CD4-positive, alpha-beta T cell treated with Interleukin-6 for 4 hours (primary cell): ENCODE measurements at regions not wholly inside any gene's neighbourhood (a gene's known extent, or its start where the extent isn't known, plus 50 kb on each side); places are given as distances from the start of the nearest gene placed in this dataset.

ENCODE experiments used
- DNase-seq: peaks from one replicate; pipeline ENCODE4 v3.0.0-alpha.2; 2020; ENCODE audit warnings: mixed read lengths

- DNase-seq = no peak
These were observed 606.4 kb downstream of the TNS3 start for GRCh38 chr7:46975493-46975892.

DNA sequence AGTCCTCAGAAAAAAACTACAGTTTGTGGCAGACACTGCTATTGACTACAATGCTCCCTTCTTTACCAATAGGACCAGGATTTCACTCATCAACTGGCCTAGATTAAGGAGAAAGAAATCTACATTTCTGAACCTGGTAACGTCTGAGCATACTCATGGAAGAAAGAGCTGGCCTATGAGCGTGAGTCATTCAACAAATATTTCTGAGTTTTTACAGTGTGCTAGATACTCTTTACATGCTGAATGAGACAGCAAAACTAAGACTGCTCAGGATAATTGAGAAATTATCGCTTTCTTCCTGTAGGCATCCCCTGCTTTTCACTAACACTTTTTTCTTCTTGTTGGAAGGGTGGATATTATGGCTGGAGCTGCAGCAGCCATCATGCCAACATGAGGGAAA is 609.7 kb downstream of the TNS3 start:
- DNase-seq = no peak

DNA sequence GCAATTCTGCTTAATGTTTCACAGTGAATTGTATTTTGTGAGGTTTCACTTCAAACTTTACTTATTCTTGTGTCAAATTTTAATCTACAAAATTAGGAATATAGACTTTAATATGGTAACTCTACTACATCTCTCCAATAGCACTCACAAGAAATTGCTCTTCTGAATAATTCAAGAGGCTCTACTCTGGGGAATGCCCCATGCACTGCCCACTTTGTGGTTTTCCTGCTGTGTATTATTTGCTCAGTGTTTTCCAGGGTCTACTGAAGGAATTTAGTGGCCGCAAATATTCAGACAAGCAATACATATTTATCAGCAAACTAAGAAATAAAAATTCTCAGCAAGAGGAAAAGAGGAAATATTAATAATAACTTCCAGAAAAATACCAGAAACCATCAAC is 611.4 kb downstream of the TNS3 start:
- no peak for DNase-seq

GRCh38 chr7:46970131-46970430 is 611.8 kb downstream of the TNS3 start:
- DNase-seq = no peak

DNA sequence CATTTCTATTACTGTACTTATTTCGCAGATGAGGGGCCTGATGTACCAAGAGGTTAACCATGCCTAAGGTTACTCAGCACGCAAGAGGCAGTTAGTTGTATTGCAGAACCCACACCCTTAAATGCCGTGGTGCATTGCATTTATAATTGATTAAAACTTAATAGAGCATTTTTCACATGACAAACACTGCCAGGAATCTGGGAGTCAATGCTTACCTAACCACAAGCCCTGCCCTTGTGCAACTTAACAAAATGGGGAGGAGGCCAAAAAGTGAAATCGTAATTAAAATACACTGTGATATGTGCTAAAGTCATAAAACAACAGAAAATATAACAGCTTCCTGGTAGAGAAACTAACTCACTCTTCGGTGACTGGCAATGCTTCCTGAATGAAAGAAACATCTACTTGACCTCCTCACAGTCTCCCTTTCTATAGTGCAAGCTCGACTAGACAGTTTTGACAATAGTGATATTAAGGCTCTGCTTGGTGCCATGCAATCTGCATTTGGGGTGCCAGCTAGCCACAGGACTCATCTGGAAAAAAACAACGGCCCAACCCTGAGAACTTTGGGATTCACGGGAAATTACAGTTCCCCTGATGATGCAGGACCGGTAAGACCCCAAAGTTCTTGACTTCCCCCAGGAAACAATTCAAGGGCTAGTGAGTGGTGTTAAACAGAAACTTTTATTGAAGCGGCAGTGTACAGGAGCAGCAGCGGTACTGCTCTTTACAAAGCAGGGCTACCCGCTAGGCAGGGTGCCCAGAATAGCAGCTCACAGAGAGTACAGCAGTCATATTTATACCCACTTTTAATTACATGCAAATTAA is 612.4 kb downstream of the TNS3 start:
- no peak for DNase-seq

DNA sequence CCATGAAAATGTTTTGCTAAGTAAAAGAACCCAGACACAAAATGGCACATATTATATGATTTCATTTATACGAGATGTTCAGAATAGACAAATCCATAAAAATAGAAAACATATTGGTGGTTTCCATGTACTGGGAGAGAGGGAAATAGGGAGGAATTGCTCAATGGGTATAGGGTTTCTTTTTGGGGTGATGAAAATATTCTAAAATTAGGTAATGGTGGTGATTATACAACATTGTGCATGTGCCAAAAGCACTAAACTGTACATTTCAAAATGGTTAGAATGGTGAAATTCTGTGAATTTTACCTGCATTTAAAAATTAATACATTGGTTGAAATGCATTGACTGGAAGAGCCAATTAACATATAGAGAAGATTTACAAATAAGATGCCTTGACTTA is 613.9 kb downstream of the TNS3 start:
- DNase-seq = no peak

- DNase-seq = no peak
These were observed 618.2 kb downstream of the TNS3 start for GRCh38 chr7:46963719-46964118.

- no peak for DNase-seq
These were observed 620.9 kb downstream of the TNS3 start for GRCh38 chr7:46960970-46961369.

DNA sequence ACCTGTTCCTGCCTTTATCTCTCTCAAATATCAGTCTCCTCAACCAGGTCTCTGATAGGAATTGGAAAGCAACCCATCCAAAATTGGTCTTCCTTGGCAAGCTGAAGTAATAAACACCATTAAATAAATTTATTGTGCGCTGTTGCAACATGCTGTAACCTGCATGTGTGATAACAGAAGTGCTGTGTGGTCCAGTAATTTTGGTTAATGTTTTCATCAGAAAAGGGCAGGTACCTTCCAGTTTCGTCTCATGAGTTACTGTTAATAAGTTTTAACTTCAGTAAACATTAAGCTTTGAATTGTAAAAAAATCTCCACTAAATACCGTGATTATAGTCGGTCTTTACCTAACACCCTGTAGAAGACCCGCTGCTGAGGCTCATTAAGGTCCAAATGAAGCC is 624.7 kb downstream of the TNS3 start:
- DNase-seq = no peak

GRCh38 chr7:46955531-46955930 is 626.4 kb downstream of the TNS3 start:
- no peak for DNase-seq

- DNase-seq = no peak
These were observed 627.7 kb downstream of the TNS3 start for GRCh38 chr7:46954181-46954580.

DNA sequence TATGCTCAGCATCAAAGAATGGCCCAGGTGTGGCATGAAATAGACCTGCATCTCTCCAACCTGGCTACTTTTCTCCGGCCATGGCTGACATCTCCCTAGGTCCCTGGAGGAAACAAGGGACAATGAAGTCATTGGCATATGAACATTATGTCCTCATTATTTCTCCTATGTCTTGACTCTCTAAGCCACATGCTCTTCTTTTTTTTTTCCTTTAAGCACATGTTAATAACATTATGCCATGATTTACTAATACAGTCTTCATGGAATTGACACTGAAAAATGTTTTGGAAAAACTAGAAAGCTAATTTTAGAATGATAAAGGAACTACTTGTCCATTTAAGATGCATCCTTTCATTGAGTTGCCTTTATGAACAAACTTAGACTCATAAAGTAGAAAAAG is 628.9 kb downstream of the TNS3 start:
- DNase-seq = no peak

DNA sequence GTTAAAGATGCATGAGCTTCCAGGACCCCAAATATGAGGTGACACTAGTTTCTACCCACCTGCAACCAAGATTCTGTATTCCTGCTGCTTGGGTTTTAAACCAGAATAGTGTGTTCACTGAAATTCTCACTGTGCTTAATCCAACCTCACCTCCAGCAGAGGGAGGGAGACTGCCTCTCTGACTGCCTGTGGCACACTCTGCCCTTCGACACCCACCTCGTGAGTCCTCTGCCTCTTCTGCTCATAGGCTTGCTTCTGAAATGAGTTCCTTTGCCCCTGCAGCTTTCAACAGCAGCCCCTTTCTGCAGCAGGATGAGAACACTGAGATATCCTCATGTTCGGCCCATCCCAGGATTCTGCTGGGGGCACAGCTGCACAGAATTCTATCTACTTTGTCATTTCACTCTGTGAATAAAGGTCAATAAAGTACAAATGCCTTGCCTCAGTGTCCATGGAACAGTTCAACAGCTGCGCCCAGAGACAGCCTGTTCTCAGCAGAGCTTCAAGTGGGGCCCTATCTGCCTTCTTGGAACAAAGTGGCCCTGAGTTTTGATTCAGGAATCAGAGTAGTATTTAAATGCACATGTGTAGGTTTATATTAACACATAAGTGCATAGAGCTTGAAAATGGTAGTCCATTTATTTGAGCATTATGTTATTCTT is 632.5 kb downstream of the TNS3 start:
- DNase-seq = no peak

DNA sequence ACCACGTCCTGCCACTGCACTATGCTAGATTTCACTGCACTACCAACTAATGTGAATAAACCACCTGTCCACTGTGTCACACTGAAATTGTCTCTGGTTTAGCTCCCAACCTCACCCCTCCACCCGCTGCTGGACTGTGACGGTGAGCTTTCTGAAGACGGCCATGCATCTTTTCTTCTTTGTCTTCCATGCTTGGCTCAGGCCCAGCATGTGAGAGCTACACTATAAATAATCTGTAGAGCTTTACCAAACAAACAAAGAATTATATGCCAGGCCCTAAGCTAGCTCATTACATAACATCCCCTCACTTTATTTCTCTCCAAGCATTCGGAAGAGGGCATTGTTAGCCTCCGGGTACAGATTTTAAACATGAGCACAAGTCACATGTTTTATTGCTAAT is 633.2 kb downstream of the TNS3 start:
- DNase-seq = no peak

DNA sequence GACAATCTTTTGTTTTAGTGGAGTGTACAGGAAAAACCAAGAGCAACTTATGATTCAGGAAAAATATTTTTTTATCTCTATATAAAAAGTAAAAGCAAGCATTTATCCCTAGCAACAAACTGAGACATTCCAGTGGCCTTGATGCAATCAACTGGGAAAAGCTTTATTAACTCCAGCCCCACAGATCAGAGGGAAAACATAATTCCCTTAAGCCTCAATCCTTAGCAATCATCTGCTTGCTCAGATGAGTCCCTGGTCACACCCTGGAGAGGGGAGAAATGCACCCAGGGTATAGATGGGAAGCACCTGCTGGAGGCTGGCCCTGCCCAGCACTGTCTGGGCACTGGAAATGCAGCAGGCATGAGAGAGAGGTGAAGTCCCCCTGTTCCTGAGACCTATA is 636.6 kb downstream of the TNS3 start:
- no peak for DNase-seq

DNA sequence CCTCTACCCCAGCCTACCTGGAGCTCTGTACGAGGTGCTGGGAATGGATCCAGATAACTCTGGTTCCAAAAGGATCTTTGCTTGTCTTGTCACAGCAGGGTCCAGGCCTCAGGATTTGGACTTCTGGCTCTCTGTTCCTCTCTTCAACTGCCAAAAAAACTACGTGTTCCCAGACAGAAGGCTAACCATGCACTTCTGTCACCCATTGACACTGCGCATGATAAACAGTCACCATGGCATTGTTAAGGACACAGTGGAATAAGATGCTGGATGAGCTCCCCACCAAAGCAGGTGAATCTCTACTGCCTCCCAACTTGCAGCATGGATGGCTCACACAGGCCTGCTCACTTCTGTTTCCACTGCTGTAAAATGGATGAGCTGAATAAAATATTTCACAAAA is 637.9 kb downstream of the TNS3 start:
- no peak for DNase-seq

GRCh38 chr7:46942574-46942973 is 639.3 kb downstream of the TNS3 start:
- no peak for DNase-seq

DNA sequence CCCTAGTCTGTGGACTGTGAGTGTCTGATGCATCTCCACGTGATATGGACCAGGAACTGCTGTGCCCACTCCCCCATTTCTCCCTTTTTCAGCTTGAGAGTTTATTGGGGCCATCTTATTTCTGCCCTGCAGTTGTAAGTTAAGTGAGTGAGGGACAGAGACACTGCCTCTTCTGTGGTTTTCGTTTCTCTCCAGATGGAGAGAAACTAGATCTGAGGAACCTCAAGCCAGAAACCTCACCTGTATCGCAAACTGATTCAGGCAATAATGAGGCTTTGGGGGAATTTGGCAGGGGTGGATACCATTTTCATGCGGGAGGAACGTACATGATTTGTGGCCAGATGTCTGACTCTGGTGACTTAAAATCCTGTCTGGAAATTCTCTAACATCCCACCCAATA is 641.7 kb downstream of the TNS3 start:
- DNase-seq = no peak

DNA sequence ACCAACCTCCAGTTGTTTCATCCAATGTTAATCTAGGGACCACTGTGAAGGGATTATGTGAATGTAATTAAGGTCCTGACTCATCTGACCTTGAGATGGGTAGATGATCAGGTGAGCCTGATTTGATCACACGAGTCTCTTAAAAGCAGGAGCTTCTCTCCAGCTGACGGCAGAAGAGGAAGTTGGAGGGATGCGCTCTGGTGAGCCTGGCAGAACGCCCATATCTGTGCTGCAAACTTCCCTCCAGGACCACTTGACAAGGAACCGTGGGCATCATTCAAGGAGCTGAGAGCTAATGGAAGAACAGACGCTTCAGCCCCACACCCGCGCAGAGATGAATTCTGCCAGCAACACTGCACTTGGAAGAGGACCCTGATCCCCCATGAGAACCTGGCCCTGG is 642.4 kb downstream of the TNS3 start:
- no peak for DNase-seq

- DNase-seq = no peak
These were observed 642.8 kb downstream of the TNS3 start for GRCh38 chr7:46939089-46939488.

GRCh38 chr7:46937826-46938225 is 644.1 kb downstream of the TNS3 start:
- no peak for DNase-seq

DNA sequence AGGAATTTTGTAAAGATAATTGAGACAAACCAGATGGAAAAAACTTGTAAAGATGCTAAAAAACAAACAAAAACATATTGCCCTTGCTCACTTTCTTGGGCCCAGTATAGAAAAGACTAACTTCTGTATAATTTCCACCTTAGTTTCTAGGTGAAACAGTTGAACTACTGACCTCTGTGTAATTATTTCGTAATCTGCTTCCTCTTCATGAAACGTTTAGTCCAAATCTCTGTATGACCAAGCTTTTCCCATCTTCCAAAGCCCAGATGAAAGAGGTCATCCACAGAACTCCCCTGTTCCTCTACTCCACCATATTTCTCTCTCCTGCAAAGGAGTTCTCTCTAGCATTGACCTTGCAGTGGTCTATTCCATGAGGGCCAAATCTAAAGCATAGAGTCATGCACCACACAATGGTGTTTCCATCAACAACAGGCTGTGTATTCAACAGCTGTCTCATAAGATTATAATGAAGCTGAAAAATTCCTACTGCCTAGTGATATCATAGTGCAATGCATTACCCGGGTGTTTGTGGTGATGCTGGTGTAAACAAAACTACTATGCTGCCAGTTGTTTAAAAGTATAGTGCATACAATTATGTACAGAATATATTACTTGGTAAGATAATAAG is 647.6 kb downstream of the TNS3 start:
- DNase-seq = no peak

DNA sequence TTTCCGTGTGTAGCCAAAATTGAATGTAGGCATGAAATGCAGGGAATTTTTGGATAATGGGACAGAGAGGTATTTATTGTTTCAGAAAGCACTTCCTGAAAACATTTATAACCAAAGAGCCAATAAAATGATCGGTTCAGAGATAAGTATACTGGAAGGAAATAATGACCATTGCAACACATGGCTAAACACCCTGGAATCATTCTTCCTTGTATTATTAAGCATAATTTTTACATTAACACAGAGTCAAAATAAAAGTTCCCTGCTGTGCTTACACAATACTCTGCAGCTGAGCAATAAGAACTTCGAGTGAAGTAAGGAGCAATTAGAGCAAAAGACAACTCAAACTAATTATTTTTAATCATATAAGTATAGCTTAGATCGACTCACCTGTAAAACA is 648.3 kb downstream of the TNS3 start:
- no peak for DNase-seq

DNA sequence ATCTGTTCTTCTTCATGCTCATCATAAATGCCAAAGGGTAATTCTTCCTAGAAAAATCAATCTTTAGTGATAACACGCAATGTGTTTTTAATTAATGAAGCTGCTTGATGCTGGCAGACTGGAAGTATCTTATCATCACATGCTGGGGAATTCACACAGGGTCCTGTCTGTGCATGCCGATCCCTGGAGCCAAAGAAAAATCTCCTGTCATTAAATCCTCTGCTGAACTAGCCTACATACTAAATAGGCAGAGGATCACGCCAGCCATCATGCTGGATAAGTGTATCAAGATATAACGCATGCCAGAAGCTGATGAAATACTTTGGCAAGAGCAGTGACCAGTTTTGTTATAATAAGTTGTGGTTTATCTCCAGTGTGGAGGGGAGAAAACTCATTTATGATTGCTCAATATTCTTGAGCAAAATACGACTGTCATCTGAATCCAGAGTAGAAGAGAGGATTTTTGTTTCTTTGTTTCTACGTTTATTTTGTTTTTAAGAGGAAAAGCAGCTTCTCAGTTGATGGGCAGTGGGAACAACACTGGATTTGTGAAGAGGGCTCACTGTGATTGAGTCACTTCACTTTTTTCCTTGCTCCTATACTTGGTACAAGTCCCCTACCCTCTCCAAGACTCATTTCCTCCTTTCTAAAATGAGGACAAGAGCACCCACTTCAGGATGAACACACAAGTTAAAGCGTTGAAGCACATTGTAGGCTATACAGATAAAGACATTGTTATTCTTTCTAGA is 649.1 kb downstream of the TNS3 start:
- no peak for DNase-seq
